M059J (cell line): ENCODE measurements at regions not wholly inside any gene's neighbourhood (a gene's known extent, or its start where the extent isn't known, plus 50 kb on each side); places are given as distances from the start of the nearest gene placed in this dataset.

Source experiments
- DNase-seq: peaks from one replicate; pipeline ENCODE4 v3.0.0-alpha.2; 2012; ENCODE audit warnings: low read depth

DNA sequence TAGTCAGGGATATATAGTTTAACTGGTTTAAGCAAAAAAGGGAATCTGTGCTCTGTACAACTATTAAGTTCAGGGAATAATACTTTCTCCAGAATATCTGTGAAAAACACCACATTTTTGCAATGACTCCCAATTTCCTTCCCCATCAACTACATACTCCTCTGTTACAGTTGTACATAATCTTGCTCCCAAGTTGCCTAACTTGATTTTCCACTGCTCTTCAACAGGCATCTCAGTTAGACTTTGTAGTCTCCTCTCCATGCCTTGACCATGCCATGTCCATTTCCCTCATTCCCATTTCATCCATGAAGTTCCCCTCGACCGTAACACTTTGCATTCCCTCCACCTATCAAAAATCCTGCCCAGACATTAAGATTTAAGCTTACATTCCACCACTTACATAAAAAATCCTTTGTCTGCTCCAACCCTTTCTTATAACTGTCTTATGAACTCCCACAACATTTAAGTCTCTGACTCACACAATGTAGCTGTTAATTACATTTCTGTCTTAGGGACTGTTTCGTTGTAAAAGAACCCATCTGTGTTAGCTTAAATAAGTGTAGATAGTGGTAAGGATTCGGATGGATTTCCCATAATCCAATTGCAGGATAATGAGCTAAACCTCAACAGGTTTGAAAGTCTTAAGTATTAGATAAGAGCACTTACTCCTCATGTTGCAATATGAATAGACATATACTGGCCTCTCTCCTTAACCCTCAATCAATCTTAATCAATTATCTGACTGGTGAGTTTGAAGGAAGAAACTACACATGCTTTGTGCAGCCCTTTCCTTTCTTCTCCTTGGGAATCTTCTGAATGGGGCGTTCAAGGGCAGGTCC, 156.5 kb downstream of the PAWR start:
- no peak for DNase-seq

GRCh38 chr12:79532907-79533288, 157.9 kb downstream of the PAWR start:
- peak; percentile 83 for DNase-seq

DNA sequence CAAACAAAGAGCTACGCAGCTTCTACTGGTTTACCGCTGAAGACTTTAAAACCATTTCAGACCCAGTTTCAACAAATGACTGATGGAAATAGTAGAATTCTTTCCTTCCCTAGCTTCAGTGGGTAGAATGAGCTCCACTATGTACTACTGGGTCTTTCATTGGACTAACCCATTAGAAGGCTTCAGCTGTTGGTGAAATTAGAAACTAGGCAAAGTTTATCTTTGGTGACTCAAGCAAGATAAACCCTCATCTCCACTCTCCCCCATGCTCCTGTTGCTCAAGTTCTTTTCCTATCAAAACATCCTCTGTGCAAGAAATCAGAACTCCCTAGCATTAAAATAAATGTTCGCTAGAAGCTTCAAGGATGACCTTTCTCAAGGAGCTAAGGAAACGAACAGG, 159.2 kb downstream of the PAWR start:
- peak; percentile 60 for DNase-seq

GRCh38 chr12:79527473-79527872, 163.3 kb downstream of the PAWR start:
- DNase-seq, result peak; percentile 51

GRCh38 chr12:79525357-79525756, 165.4 kb downstream of the PAWR start:
- DNase-seq, result no peak

GRCh38 chr12:79524507-79525148, 166.1 kb downstream of the PAWR start:
- DNase-seq, result no peak

GRCh38 chr12:79522989-79523386, 167.8 kb downstream of the PAWR start:
- DNase-seq, result no peak

DNA sequence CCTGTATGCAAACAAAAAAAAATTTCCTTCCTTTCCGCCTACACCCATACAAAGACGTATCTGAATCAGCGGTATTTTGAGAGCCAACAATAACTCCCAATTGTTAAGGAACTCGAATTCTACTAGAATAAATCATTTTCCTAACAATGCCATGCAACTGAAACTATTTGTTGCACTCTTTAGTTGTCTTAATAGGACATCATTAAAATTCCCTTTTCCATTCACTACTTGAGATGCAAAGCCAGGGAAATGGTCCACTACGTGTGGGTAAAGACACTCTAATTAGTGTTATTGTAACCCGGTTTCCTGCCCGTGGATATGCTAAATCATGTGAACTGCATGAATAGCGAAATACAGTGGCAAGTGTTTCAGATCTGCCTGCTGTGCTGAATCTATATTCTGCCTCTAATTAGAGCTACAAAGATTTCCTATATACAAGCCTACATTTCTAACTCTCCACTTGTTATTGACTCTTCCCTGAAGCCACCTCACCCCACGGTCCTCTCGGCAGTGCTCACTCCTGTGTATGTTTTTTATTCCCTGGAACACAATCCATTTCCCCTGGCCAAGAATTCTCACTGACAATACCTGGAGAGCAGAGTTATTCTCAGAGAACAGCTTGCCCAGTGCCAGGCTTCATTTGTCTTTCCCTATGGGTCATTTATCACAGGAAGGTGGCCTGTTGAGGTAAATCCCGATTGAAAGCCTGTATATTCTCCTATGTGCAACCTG, 168.3 kb downstream of the PAWR start:
- DNase-seq, result no peak

GRCh38 chr12:79521576-79521975, 169.2 kb downstream of the PAWR start:
- peak; percentile 69 for DNase-seq

DNA sequence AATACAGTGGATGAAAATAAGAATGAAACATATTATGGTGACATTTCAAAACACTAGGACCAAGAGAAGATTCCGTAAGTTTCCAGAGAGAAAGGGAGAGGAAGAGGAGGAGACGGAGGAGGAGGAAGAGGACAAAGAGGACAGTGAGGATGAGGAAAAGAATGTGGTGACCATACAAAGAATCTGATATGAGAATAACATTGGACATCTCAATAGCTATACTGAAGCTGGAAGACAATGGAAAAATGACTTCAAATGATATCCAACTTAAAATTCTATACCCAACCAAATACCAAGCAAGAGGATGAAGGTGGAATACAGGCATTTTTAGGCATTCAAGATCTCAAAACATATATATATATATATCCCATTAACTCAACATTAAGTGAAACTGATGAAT, 173.4 kb downstream of the PAWR start:
- DNase-seq, result no peak

DNA sequence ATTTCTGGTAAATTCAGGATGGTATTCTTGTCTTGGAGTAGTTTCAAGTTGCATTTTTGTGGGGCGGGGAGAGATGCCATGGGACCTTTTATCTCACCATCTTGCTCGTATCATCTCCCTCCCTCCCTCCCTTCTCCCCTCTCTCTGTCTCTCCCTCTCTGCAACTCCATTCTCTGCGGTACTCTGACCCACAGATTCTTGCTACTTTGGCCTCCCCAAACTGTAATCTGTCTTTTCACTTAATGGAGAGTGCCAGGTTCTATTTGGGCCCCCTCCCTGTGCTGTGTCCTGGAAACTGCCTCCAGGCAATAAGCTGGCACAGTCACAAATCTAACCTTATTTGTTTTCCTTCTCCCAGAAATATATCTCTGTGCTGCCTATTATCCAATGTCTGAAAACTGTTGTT, 175.2 kb downstream of the PAWR start:
- peak; percentile 85 for DNase-seq

DNA sequence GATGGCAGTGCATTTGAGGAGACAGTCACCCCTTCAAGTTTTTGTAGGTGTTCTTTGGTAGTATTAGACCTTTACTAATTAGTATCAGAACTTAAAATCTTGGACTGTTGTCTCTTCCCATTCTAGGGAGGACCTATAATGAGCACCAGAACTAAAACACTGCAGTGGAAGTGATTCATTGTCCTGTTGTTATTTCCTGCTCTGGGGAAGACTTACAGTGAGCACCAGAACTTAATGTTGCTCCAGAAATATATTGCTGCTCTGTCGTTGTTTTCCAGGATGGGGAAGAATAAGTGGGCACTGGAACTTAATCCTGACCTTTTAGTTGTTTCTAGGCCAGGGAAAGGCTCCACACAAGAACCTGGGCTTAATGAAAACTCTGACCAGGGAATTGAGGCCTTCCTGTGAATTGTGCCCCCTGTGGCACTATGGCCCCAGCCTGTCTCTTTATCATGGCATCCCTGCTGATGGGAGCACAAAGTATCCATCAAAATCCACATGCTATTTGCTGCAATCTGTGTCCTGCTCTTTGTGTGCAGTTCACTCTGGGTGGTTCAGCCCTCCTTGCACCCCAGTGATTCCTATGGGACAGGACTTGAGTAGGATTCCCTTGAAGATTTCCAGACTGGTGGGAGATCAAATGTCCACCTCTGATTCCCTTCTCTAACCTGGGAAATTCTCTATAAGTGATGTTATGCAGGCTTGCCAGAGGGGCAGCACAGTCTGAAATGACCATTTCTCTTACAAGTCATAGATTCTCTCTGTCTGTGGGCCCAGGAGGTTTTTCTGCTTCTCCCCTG, 175.8 kb downstream of the PAWR start:
- peak; percentile 42 for DNase-seq

DNA sequence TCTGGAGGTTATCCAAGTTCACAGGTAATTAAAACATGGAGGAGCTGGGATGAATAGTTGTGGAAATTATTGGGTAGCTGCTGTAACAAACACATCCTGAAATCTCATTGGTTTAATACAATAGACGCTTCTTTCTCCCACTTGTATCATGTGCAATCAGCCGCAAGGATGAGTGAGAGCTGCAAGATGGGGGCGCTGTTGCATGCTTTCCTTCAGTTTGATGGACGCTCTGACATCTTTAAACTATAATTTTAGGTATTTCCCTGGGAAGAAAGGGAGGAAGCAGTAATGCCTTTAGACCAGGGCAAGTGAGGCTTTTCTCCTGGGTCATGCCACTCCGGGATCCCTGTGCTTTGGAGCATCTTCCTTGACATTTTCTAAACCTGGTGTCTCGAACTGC, 178.7 kb downstream of the PAWR start:
- DNase-seq, result no peak

DNA sequence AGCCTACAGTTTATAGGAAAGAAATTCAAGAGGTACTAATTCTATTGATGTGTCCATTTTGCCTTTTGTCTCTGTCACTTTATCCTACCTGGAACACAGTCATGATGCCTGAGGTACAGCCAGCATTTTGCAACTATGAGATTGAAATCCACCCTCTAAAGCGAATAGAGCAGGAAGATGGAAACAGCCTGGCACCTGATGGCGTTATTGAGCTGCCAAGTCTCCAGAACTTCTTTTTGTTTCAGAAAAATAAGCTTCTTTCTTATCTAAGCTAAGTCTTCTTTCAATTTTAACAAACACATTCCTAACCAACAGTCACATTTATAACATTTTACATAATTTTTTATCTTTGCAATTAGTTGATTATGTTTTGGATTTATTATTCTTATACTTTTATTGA, 182.1 kb downstream of the PAWR start:
- no peak for DNase-seq
